PC-3 (cell line): ENCODE measurements at regions not wholly inside any gene's neighbourhood (a gene's known extent, or its start where the extent isn't known, plus 50 kb on each side); places are given as distances from the start of the nearest gene placed in this dataset.

Experiments used
- ATAC-seq: fragments of 200-7000 bp; cut with Tn5 transposase; 2 replicates; pipeline ENCODE4 v1.9.1; 2020; ENCODE audit warnings: mild to moderate bottlenecking, moderate library complexity
- BruUV-seq: library from RNA; stranded (reverse); fragments of 400-500 nt; replicated peaks from 2 replicates; lab custom pipeline; 2021; lab: Mats Ljungman, UMichigan
- CTCF ChIA-PET: fragments of 300-600 bp; sonication (Branson Sonifier 250); formaldehyde crosslinking; loops from one replicate; lab custom pipeline; 2022; ENCODE audit warnings: antibody characterized with exemption; lab: Charles Lee
- POLR2A ChIA-PET: fragments of 300-600 bp; sonication (Branson Sonifier 250); formaldehyde crosslinking; loops from one replicate; lab custom pipeline; 2022; ENCODE audit warnings: antibody characterized with exemption; ENCODE audit not compliant: unreplicated experiment; lab: Charles Lee
- DNase-seq: peaks from one replicate; pipeline ENCODE4 v3.0.0-alpha.2; 2015
- H2AFZ ChIP-seq: fragments of 300-600 bp; sonication (generic); 2 replicates; pipeline ENCODE4 v1.6.0; 2016; ENCODE audit warnings: antibody characterized with exemption, low read length
- H3F3A ChIP-seq: fragments of 300-600 bp; sonication (generic); one replicate; pipeline ENCODE4 v1.6.0; 2017; ENCODE audit warnings: antibody characterized with exemption, low read length, control low read depth, mild to moderate bottlenecking; ENCODE audit not compliant: unreplicated experiment
- H3K27ac ChIP-seq: fragments of 300-600 bp; sonication (generic); 2 replicates; pipeline ENCODE4 v1.5.1; 2016; ENCODE audit warnings: mild to moderate bottlenecking, low read length
- H3K27me3 ChIP-seq: fragments of 300-600 bp; sonication (generic); 2 replicates; pipeline ENCODE4 v1.6.1; 2016; ENCODE audit warnings: low read length, mixed read lengths
- H3K36me3 ChIP-seq: fragments of 300-600 bp; sonication (generic); 2 replicates; pipeline ENCODE4 v1.6.1; 2016; ENCODE audit warnings: low read depth, mixed run types, low read length, mixed read lengths
- H3K4me1 ChIP-seq: fragments of 300-600 bp; sonication (generic); 2 replicates; pipeline ENCODE4 v1.5.1; 2016; ENCODE audit warnings: low read length; ENCODE audit not compliant: insufficient read depth
- H3K4me2 ChIP-seq: fragments of 300-600 bp; sonication (generic); 2 replicates; pipeline ENCODE4 v1.6.0; 2016; ENCODE audit warnings: low read length
- H3K4me3 ChIP-seq: fragments of 300-600 bp; sonication (generic); 2 replicates; pipeline ENCODE4 v1.5.1; 2016; ENCODE audit warnings: mild to moderate bottlenecking, low read length, mixed read lengths
- H3K79me2 ChIP-seq: fragments of 300-600 bp; sonication (generic); 2 replicates; pipeline ENCODE4 v1.6.1; 2017; ENCODE audit warnings: low read length, mixed read lengths
- H3K9ac ChIP-seq: fragments of 300-600 bp; sonication (generic); 2 replicates; pipeline ENCODE4 v1.6.0; 2016; ENCODE audit warnings: mild to moderate bottlenecking, low read length
- H3K9me2 ChIP-seq: fragments of 300-600 bp; sonication (generic); replicated peaks from 2 replicates; pipeline ENCODE4 v1.6.1; 2016; ENCODE audit warnings: mixed run types, low read length, mixed read lengths
- H3K9me3 ChIP-seq: fragments of 300-600 bp; sonication (generic); 2 replicates; pipeline ENCODE4 v1.6.1; 2016; ENCODE audit warnings: low read length, mixed read lengths
- H4K20me1 ChIP-seq: fragments of 300-600 bp; sonication (generic); 2 replicates; pipeline ENCODE4 v1.6.1; 2016; ENCODE audit warnings: low read length, mixed read lengths
- CTCF ChIP-seq: fragments of 300-600 bp; sonication (generic); conservative IDR thresholded peaks from 2 replicates; pipeline ENCODE4 v1.5.1; 2017; ENCODE audit warnings: antibody characterized with exemption, low read depth, mild to moderate bottlenecking, low read length
- EZH2 ChIP-seq: fragments of 300-600 bp; sonication (generic); IDR thresholded peaks from one replicate; pipeline ENCODE4 v1.6.1; 2017; ENCODE audit warnings: antibody characterized with exemption, mild to moderate bottlenecking, low read length; ENCODE audit not compliant: unreplicated experiment
- EZH2phosphoT487 ChIP-seq: fragments of 300-600 bp; sonication (generic); IDR thresholded peaks from 2 replicates; pipeline ENCODE4 v1.6.1; 2018; ENCODE audit warnings: mild to moderate bottlenecking, antibody characterized with exemption, low read length, borderline replicate concordance
- intact Hi-C: fragments of 100-400 bp; cut with micrococcal nuclease; formaldehyde crosslinking; loops from 2 replicates; pipeline ENCODE4 v1.9.0; 2023

- H3K9me2 ChIP-seq: no peaks in the 10 kb centered on the region
- H3K4me3 ChIP-seq: no peak overlapping the region
- TF ChIP-seq EZH2: no peak
- no peak for TF ChIP-seq CTCF
- no peak for TF ChIP-seq EZH2phosphoT487
- no peak overlapping the region for H2AFZ ChIP-seq
- no TSS peak for BruUV-seq
- H3K9me3 ChIP-seq: no peaks in the 10 kb centered on the region
- H3K36me3 ChIP-seq: no peaks in the 10 kb centered on the region
- H3K4me2 ChIP-seq: no peak overlapping the region
- ChIA-PET POLR2A (no interaction called here), CTCF (no interaction called here)
- H3K9ac ChIP-seq: no peak overlapping the region
- H4K20me1 ChIP-seq: no peaks in the 10 kb centered on the region
- no peak overlapping the region for H3K27ac ChIP-seq
- H3F3A ChIP-seq: no peaks in the 10 kb centered on the region
- H3K79me2 ChIP-seq: no peaks in the 10 kb centered on the region
- intact Hi-C loops: no loop called here
- DNase-seq (no peak), ATAC-seq (peak; percentile 37; the same call in 1 of the 2 replicates)
- H3K4me1 ChIP-seq: no peaks in the 10 kb centered on the region
- no peaks in the 10 kb centered on the region for H3K27me3 ChIP-seq
Observed at GRCh38 chr3:126266291-126266840, 86.0 kb upstream of the ALDH1L1 start.

- no peaks in the 10 kb centered on the region for H3K9me2 ChIP-seq
- TF ChIP-seq CTCF: no peak
- H3K79me2 ChIP-seq: no peaks in the 10 kb centered on the region
- H3F3A ChIP-seq: no peaks in the 10 kb centered on the region
- H3K4me1 ChIP-seq: no peaks in the 10 kb centered on the region
- BruUV-seq: no TSS peak
- ChIA-PET POLR2A (no interaction called here), CTCF (no interaction called here)
- H2AFZ ChIP-seq: no peak overlapping the region
- ATAC-seq (no peak), DNase-seq (no peak)
- no peaks in the 10 kb centered on the region for H3K36me3 ChIP-seq
- H3K4me2 ChIP-seq: no peak overlapping the region
- H3K9me3 ChIP-seq: no peaks in the 10 kb centered on the region
- H4K20me1 ChIP-seq: no peaks in the 10 kb centered on the region
- H3K27ac ChIP-seq: no peak overlapping the region
- H3K4me3 ChIP-seq: no peak overlapping the region
- no peaks in the 10 kb centered on the region for H3K27me3 ChIP-seq
- H3K9ac ChIP-seq: no peak overlapping the region
- intact Hi-C loops: no loop called here
Observed at GRCh38 chr3:126264952-126265351, 84.6 kb upstream of the ALDH1L1 start.

GRCh38 chr3:126264381-126264780 lies 84.0 kb upstream of the ALDH1L1 start:
- no peaks in the 10 kb centered on the region for H3F3A ChIP-seq
- BruUV-seq: no TSS peak

More at GRCh38 chr3:126264381-126264780, 84.0 kb upstream of the ALDH1L1 start:
- DNase-seq (no peak), ATAC-seq (no peak)
- TF ChIP-seq EZH2phosphoT487 (no peak), EZH2 (no peak), CTCF (no peak)
- H3K9me3 ChIP-seq: no peaks in the 10 kb centered on the region
- no peak overlapping the region for H3K4me2 ChIP-seq
- no peaks in the 10 kb centered on the region for H3K79me2 ChIP-seq
- H3K27me3 ChIP-seq: no peaks in the 10 kb centered on the region
- no peaks in the 10 kb centered on the region for H4K20me1 ChIP-seq
- POLR2A ChIA-PET: no interaction called here
- H3K4me1 ChIP-seq: no peaks in the 10 kb centered on the region
- CTCF ChIA-PET: no interaction called here
- no peaks in the 10 kb centered on the region for H3K36me3 ChIP-seq
- H3K27ac ChIP-seq: no peak overlapping the region
- intact Hi-C loops: no loop called here
- H3K4me3 ChIP-seq: no peak overlapping the region
- H3K9ac ChIP-seq: no peak overlapping the region
- no peak overlapping the region for H2AFZ ChIP-seq
- H3K9me2 ChIP-seq: no peaks in the 10 kb centered on the region
